Neural cell (in vitro differentiated cells): ENCODE measurements at regions not wholly inside any gene's neighbourhood (a gene's known extent, or its start where the extent isn't known, plus 50 kb on each side); places are given as distances from the start of the nearest gene placed in this dataset.

ENCODE experiments used
- H2AFZ ChIP-seq: fragments of 200-600, 300-800 bp; sonication (generic), shearing (Covaris generic); 2 replicates; pipeline ENCODE4 v1.6.0; 2014; ENCODE audit warnings: low read depth, mild to moderate bottlenecking, antibody characterized with exemption, low read length, moderate library complexity
- H3F3A ChIP-seq: fragments of 200-600 bp; shearing (Covaris generic); 2 replicates; pipeline ENCODE4 v1.6.1; 2016; ENCODE audit warnings: mild to moderate bottlenecking, moderate library complexity, mixed read lengths, antibody characterized with exemption, low read length; ENCODE audit not compliant: insufficient read depth, poor library complexity, severe bottlenecking
- H3K27ac ChIP-seq: fragments of 200-600, 300-800 bp; sonication (generic), shearing (Covaris generic); 2 replicates; pipeline ENCODE4 v1.5.1; 2014; ENCODE audit warnings: mild to moderate bottlenecking, low read length, moderate library complexity
- H3K27me3 ChIP-seq: fragments of 300-800, 200-600 bp; sonication (generic), shearing (Covaris generic); 2 replicates; pipeline ENCODE4 v1.6.0; 2014; ENCODE audit warnings: mild to moderate bottlenecking, low read depth, low read length, moderate library complexity; ENCODE audit not compliant: insufficient read depth
- H3K36me3 ChIP-seq: fragments of 300-800, 200-600 bp; sonication (generic), shearing (Covaris generic); 2 replicates; pipeline ENCODE4 v1.5.1; 2014; ENCODE audit warnings: mild to moderate bottlenecking, antibody characterized with exemption, low read length, moderate library complexity; ENCODE audit not compliant: insufficient read depth
- H3K4me2 ChIP-seq: fragments of 300-800, 200-600 bp; sonication (generic), shearing (Covaris generic); 2 replicates; pipeline ENCODE4 v1.6.0; 2014; ENCODE audit warnings: mild to moderate bottlenecking, low read length
- H3K4me3 ChIP-seq: fragments of 300-800, 200-600 bp; sonication (generic), shearing (Covaris generic); 2 replicates; pipeline ENCODE4 v1.5.1; 2014; ENCODE audit warnings: mild to moderate bottlenecking, low read length, moderate library complexity
- H3K79me2 ChIP-seq: fragments of 200-600 bp; shearing (Covaris generic); replicated peaks from 2 replicates; pipeline ENCODE4 v1.6.0; 2014; ENCODE audit warnings: mild to moderate bottlenecking, low read length, moderate library complexity; ENCODE audit not compliant: insufficient read depth
- H3K9ac ChIP-seq: fragments of 300-800, 200-600 bp; sonication (generic), shearing (Covaris generic); 2 replicates; pipeline ENCODE4 v1.6.1; 2016; ENCODE audit warnings: mild to moderate bottlenecking, low read length, mixed read lengths
- H3K9me2 ChIP-seq: fragments of 200-600 bp; shearing (Covaris generic); 2 replicates; pipeline ENCODE4 v1.6.1; 2016; ENCODE audit warnings: mild to moderate bottlenecking, low read length, mixed read lengths; ENCODE audit not compliant: insufficient read depth
- H3K9me3 ChIP-seq: fragments of 200-600, 300-800 bp; sonication (generic), shearing (Covaris generic); 2 replicates; pipeline ENCODE4 v1.6.1; 2016; ENCODE audit warnings: mild to moderate bottlenecking, mixed run types, low read length, moderate library complexity, mixed read lengths
- H4K20me1 ChIP-seq: fragments of 200-600 bp; shearing (Covaris generic); 2 replicates; pipeline ENCODE4 v1.6.1; 2016; ENCODE audit warnings: mild to moderate bottlenecking, mixed run types; ENCODE audit not compliant: insufficient read depth
- EP300 ChIP-seq: fragments of 450-650 bp; conservative IDR thresholded peaks from 2 replicates; pipeline ENCODE4 v1.6.1; 2014; ENCODE audit warnings: antibody characterized with exemption, mild to moderate bottlenecking, moderate library complexity; ENCODE audit not compliant: poor library complexity, severe bottlenecking
- EZH2 ChIP-seq: fragments of 200-600, 300-800 bp; shearing (Covaris generic), sonication (generic); IDR thresholded peaks from 2 replicates; pipeline ENCODE4 v1.6.1; 2014; ENCODE audit warnings: antibody characterized with exemption, low read length, borderline replicate concordance, mild to moderate bottlenecking; ENCODE audit not compliant: insufficient read depth, poor library complexity, severe bottlenecking
- MXI1 ChIP-seq: fragments of 450-650 bp; conservative IDR thresholded peaks from 2 replicates; pipeline ENCODE4 v1.6.1; 2014; ENCODE audit warnings: antibody characterized with exemption, mild to moderate bottlenecking; ENCODE audit not compliant: poor library complexity, severe bottlenecking
- POLR2AphosphoS5 ChIP-seq: IDR thresholded peaks from 2 replicates; pipeline ENCODE4 v1.6.1; 2012
- RAD21 ChIP-seq: fragments of 450-650 bp; conservative IDR thresholded peaks from 2 replicates; pipeline ENCODE4 v1.6.1; 2014; ENCODE audit warnings: antibody characterized with exemption, mild to moderate bottlenecking, moderate library complexity
- SMC3 ChIP-seq: fragments of 450-650 bp; conservative IDR thresholded peaks from 2 replicates; pipeline ENCODE4 v1.6.1; 2014; ENCODE audit warnings: antibody characterized with exemption, mild to moderate bottlenecking, moderate library complexity; ENCODE audit not compliant: poor library complexity
- TAF1 ChIP-seq: IDR thresholded peaks from 2 replicates; pipeline ENCODE4 v1.6.1; 2012; ENCODE audit warnings: low read depth
- TF ChIP-seq, protein P1 (sequence below): IDR thresholded peaks from 2 replicates; pipeline ENCODE4 v1.6.1; 2012; ENCODE audit warnings: borderline replicate concordance
- TF ChIP-seq, protein P2 (sequence below): fragments of 450-650 bp; IDR thresholded peaks from 2 replicates; pipeline ENCODE4 v1.5.1; 2014; ENCODE audit warnings: antibody characterized with exemption, mild to moderate bottlenecking, moderate library complexity; ENCODE audit not compliant: poor library complexity, severe bottlenecking

DNA sequence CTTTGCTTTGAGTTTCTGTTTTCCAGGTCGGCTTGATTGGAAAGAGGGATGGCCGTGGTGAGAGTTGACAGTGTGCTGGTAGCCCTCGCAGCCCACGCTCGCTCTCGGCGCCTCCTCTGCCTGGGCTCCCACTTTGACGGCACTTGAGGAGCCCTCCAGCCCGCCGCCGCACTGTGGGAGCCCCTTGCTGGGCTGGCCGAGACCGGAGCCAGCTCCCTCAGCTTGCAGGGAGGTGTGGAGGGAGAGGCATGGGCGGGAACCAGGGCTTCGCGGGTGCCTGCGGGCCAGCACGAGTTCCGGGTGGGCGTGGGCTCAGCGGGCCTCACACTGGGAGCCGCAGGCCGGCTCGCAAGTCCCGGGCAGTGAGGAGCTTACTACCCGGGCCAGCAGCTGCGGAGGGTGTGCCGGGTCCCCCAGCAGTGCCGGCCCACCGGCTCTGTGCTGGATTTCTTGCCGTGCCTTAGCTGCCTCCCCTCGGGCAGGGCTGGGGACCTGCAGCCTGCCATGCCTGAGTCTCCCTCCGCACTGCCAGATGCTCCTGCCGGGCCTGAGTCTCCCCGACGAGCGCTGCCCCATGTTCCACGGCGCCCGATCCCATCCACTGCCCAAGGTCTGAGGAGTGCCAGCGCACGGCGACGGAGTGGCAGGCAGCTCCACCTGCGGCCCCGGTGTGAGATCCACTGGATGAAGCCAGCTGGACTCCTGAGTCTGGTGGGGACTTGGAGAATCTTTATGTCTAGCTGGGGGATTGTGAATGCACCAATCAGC is 166.4 kb upstream of the FAT1 start:
- no peak overlapping the region for H3K27ac ChIP-seq
- H3K9me2 ChIP-seq = no peaks in the 10 kb centered on the region
- H3K27me3 ChIP-seq = no peaks in the 10 kb centered on the region
- H3K4me3 ChIP-seq = peak overlapping the region; percentile 67
- H3F3A ChIP-seq = no peaks in the 10 kb centered on the region
- H3K36me3 ChIP-seq = no peaks in the 10 kb centered on the region
- H3K9ac ChIP-seq = no peak overlapping the region
- no peak overlapping the region for H3K4me2 ChIP-seq
- TF ChIP-seq EP300 = no peak
- no peak for TF ChIP-seq MXI1
- no peak for TF ChIP-seq SMC3
- no peak for TF ChIP-seq EZH2
- TF ChIP-seq POLR2AphosphoS5 = no peak
- TF ChIP-seq RAD21 = no peak
- TF ChIP-seq, protein P1, sequence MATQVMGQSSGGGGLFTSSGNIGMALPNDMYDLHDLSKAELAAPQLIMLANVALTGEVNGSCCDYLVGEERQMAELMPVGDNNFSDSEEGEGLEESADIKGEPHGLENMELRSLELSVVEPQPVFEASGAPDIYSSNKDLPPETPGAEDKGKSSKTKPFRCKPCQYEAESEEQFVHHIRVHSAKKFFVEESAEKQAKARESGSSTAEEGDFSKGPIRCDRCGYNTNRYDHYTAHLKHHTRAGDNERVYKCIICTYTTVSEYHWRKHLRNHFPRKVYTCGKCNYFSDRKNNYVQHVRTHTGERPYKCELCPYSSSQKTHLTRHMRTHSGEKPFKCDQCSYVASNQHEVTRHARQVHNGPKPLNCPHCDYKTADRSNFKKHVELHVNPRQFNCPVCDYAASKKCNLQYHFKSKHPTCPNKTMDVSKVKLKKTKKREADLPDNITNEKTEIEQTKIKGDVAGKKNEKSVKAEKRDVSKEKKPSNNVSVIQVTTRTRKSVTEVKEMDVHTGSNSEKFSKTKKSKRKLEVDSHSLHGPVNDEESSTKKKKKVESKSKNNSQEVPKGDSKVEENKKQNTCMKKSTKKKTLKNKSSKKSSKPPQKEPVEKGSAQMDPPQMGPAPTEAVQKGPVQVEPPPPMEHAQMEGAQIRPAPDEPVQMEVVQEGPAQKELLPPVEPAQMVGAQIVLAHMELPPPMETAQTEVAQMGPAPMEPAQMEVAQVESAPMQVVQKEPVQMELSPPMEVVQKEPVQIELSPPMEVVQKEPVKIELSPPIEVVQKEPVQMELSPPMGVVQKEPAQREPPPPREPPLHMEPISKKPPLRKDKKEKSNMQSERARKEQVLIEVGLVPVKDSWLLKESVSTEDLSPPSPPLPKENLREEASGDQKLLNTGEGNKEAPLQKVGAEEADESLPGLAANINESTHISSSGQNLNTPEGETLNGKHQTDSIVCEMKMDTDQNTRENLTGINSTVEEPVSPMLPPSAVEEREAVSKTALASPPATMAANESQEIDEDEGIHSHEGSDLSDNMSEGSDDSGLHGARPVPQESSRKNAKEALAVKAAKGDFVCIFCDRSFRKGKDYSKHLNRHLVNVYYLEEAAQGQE = no peak
- TF ChIP-seq, protein P2, sequence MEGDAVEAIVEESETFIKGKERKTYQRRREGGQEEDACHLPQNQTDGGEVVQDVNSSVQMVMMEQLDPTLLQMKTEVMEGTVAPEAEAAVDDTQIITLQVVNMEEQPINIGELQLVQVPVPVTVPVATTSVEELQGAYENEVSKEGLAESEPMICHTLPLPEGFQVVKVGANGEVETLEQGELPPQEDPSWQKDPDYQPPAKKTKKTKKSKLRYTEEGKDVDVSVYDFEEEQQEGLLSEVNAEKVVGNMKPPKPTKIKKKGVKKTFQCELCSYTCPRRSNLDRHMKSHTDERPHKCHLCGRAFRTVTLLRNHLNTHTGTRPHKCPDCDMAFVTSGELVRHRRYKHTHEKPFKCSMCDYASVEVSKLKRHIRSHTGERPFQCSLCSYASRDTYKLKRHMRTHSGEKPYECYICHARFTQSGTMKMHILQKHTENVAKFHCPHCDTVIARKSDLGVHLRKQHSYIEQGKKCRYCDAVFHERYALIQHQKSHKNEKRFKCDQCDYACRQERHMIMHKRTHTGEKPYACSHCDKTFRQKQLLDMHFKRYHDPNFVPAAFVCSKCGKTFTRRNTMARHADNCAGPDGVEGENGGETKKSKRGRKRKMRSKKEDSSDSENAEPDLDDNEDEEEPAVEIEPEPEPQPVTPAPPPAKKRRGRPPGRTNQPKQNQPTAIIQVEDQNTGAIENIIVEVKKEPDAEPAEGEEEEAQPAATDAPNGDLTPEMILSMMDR = no peak
- no peak for TF ChIP-seq TAF1
- no peaks in the 10 kb centered on the region for H4K20me1 ChIP-seq
- no peak overlapping the region for H2AFZ ChIP-seq
- H3K9me3 ChIP-seq = no peaks in the 10 kb centered on the region
- peaks cover 21% of the 10 kb centered on the region for H3K79me2 ChIP-seq

DNA sequence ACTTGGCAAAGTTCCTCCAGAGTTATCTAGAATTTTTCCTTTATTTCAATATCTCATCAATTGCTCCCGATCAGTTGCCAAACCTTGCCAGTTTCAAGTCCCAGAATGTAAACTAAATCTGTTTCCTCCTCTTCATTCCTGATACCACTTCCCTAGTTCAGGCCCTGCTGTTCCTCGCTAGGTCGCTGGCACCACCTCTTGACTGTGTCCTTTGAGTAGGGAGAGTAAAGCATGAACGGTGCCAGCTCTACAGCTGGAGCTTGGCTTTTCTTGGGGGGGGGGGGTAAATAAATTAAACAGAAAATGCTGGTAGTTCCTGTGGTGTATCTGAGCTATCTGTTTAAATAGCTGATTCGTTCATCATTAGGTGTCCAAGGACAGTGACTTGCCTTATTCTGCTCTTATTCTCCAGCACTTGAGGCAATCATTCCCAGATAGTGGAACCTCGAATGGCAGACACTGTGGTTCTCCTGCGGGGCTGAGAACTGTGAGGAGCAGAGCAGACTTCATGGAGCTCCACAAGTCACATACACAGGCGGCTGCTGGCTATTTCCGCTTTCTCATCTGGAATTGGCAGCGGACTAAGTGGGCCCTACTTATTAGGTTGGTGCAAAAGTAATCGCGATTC is 168.3 kb upstream of the FAT1 start:
- H3K9me3 ChIP-seq = no peaks in the 10 kb centered on the region
- TF ChIP-seq POLR2AphosphoS5 (no peak), MXI1 (no peak)
- no peaks in the 10 kb centered on the region for H3K9me2 ChIP-seq

More for the DNA sequence above, 168.3 kb upstream of the FAT1 start:
- no peak overlapping the region for H3K4me3 ChIP-seq
- no peak overlapping the region for H3K27ac ChIP-seq
- no peaks in the 10 kb centered on the region for H4K20me1 ChIP-seq
- no peak overlapping the region for H3K9ac ChIP-seq
- H3K36me3 ChIP-seq = no peaks in the 10 kb centered on the region
- no peaks in the 10 kb centered on the region for H3K27me3 ChIP-seq
- H3K79me2 ChIP-seq = peaks cover 12% of the 10 kb centered on the region
- H3K4me2 ChIP-seq = no peak overlapping the region
- H2AFZ ChIP-seq = no peak overlapping the region
- H3F3A ChIP-seq = no peaks in the 10 kb centered on the region
